Body of pancreas (tissue), 4 donors: ENCODE measurements at regions not wholly inside any gene's neighbourhood (a gene's known extent, or its start where the extent isn't known, plus 50 kb on each side); places are given as distances from the start of the nearest gene placed in this dataset.

ENCODE experiments used
- ATAC-seq: fragments of 150-250 bp; one replicate; pipeline ENCODE4 v1.9.1; 2016
- DNase-seq, 4 donors: peaks; one replicate each; pipeline ENCODE4 v3.0.0-alpha.2; 2019
- H3K27ac ChIP-seq, 4 donors: fragments of 200-600 bp; sonication (generic); 1 replicate in 3 of 4; 2 replicates in 1 of 4; pipeline versions ENCODE4 v1.5.1 to v1.6.1; 2016 to 2019; ENCODE audit warnings: mild to moderate bottlenecking in 1 of 4, mixed read lengths in 1 of 4, moderate library complexity in 1 of 4
- H3K27me3 ChIP-seq, 2 donors: fragments of 200-600 bp; sonication (generic); one replicate each; pipeline ENCODE4 v1.6.0; 2016; ENCODE audit warnings: mild to moderate bottlenecking in 1 of 2
- H3K36me3 ChIP-seq, 2 donors: fragments of 200-600 bp; sonication (generic); replicated peaks in 1 of 2; 2 replicates each; pipeline ENCODE4 v1.5.1; 2016; ENCODE audit warnings: low read depth in 2 of 2; ENCODE audit not compliant: insufficient read depth in 1 of 2
- H3K4me1 ChIP-seq: fragments of 200-600 bp; sonication (generic); one replicate; pipeline ENCODE4 v1.6.0; 2016
- H3K4me3 ChIP-seq, 2 donors: fragments of 200-600 bp; sonication (generic); 1 replicate in 1 of 2; 2 replicates in 1 of 2; pipeline ENCODE4 v1.5.1; 2016 to 2019
- H3K9me3 ChIP-seq, 3 donors: fragments of 200-600 bp; sonication (generic); 1 replicate in 2 of 3; 2 replicates in 1 of 3; pipeline ENCODE4 v1.5.1; 2016
- CTCF ChIP-seq, 7 experiments: fragments of 450-650 bp in 4 of 7; fragments of 200-600 bp in 3 of 7; sonication (generic) in 3 of 7; IDR thresholded peaks; one replicate each; pipeline ENCODE4 v1.5.1; 2016 to 2019; ENCODE audit warnings: antibody characterized with exemption in 7 of 7
- POLR2A ChIP-seq, 3 donors: fragments of 450-650 bp; IDR thresholded peaks; one replicate each; pipeline ENCODE4 v1.6.1; 2016; ENCODE audit warnings: antibody characterized with exemption in 3 of 3, mild to moderate bottlenecking in 2 of 3
- WGBS, 2 donors: methylation state at CpG; one replicate each; pipeline ENCODE4 v1.1.5; 2017; 5-methylcytosine and 5-hydroxymethylcytosine counted together
- intact Hi-C: fragments of 100-400 bp; cut with DNase I; formaldehyde crosslinking; loops from one replicate; pipeline ENCODE4 v1.15.1; 2023

DNA sequence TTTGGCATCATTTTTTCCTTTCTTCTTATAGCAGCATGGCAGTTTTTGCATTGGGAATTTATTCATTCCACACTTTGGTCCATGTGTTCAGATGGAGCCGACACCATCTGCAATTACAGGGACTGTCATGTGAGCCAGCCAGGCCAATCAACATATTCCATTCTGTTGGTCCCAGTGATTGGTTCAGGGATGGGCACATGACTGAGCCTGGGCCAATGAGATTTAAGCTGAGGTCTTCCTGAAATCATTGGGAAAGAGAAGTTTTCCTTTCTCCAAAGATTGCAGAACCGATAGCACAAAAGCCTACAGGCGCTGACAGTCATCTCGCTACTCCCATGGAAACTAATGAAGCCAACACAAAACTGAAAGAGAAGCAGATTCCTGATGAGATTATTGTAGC lies 841.5 kb upstream of the TMEM132C start:
- no peak for ATAC-seq
- H3K4me1 ChIP-seq: no peaks in the 10 kb centered on the region
- 64 to 71% methylated on average over 4 of the region's 4 CpGs for WGBS, 2 donors
- no peaks in the 10 kb centered on the region for H3K27me3 ChIP-seq
- no peak for TF ChIP-seq POLR2A (IDR thresholded peaks at IDR 0.05)
- no peak for TF ChIP-seq CTCF (IDR thresholded peaks at IDR 0.05)
- no peak overlapping the region for H3K27ac ChIP-seq
- H3K36me3 ChIP-seq: no peaks in the 10 kb centered on the region
- no peak for DNase-seq
- no peaks in the 10 kb centered on the region for H3K9me3 ChIP-seq
- no peak overlapping the region for H3K4me3 ChIP-seq
- intact Hi-C loops: no loop called here

DNA sequence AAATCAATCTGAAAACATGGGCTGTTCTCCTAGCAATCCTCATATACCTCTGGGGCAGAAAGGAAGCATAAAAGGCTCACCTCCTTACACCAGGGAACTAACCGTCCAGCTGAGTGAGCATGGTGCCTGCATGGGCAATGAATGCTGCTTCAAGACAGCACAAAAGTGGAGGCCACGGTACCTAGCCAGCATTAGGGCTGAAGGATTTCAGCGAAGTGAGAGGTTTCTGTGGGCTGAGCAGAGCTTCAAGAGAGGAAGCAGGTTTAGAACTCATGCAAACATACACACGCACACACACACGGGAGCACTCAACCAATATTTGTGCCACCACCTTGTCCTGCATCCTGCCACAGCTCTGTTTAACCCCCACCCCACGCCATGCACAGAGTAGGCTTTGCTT lies 838.5 kb upstream of the TMEM132C start:
- WGBS, 2 donors: 58 to 59% methylated on average over 6 of the region's 6 CpGs
- H3K4me3 ChIP-seq: no peak overlapping the region
- no peaks in the 10 kb centered on the region for H3K36me3 ChIP-seq
- no peak for TF ChIP-seq CTCF (IDR thresholded peaks at IDR 0.05)
- no peak for TF ChIP-seq POLR2A (IDR thresholded peaks at IDR 0.05)
- no peak for ATAC-seq
- H3K9me3 ChIP-seq: no peaks in the 10 kb centered on the region
- H3K27me3 ChIP-seq: no peaks in the 10 kb centered on the region
- intact Hi-C loops: no loop called here
- H3K27ac ChIP-seq: no peak overlapping the region
- no peak for DNase-seq
- H3K4me1 ChIP-seq: no peaks in the 10 kb centered on the region

DNA sequence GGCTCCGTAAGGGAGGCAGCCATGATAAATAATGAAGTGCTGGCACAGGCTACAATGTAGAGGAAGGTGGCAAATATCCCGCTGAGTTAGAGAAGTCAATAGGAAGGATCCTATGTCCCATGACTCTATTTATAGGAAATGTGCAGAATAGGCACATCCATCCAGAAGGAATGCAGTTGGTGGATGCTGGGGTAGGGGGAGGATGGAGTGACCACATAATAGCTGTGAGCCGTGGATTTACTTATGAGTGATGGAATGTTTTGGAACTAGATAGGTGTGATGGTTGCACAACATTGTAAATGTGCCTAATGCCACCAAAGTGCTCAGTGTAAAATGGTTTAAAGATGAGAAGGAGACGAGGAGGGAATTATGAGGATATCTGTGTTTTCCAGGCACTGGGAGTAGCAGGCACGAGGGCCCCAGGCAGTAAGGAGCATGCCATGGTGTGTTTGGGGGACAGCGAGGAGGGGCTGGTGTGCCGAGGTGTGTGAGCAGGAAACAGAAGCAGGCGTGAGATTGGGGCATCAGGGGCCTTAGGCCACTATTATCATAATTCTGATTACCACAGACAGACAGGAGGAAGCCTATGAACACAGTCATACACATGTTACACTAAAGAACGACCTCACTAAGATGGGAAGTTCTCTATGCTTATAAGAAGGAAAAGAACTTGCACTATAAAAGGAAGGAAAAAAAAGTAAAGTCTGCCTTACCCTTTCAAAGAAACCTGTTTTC lies 837.3 kb upstream of the TMEM132C start:
- Histone ChIP-seq H3K27me3 (no peaks in the 10 kb centered on the region), H3K36me3 (no peaks in the 10 kb centered on the region), H3K9me3 (no peaks in the 10 kb centered on the region), H3K4me1 (no peaks in the 10 kb centered on the region), H3K4me3 (no peak overlapping the region), H3K27ac (no peak overlapping the region)
- TF ChIP-seq POLR2A (IDR thresholded peaks at IDR 0.05): no peak
- no peak for TF ChIP-seq CTCF (IDR thresholded peaks at IDR 0.05)
- WGBS, 2 donors: 49 to 60% methylated on average over 9 of the region's 9 CpGs
- ATAC-seq (no peak), DNase-seq (no peak)
- intact Hi-C loops: no loop called here

- DNase-seq: no peak
- H3K27ac ChIP-seq: no peak overlapping the region
- WGBS, 2 donors: 52 to 54% methylated on average over 6 to 9 of the region's 9 CpGs
- no peaks in the 10 kb centered on the region for H3K27me3 ChIP-seq
- H3K4me1 ChIP-seq: no peaks in the 10 kb centered on the region
- TF ChIP-seq CTCF (IDR thresholded peaks at IDR 0.05) (no peak), POLR2A (IDR thresholded peaks at IDR 0.05) (no peak)
- H3K9me3 ChIP-seq: no peaks in the 10 kb centered on the region
- no peak for ATAC-seq
- intact Hi-C loops: no loop called here
- no peak overlapping the region for H3K4me3 ChIP-seq
- no peaks in the 10 kb centered on the region for H3K36me3 ChIP-seq
These were observed 836.6 kb upstream of the TMEM132C start for GRCh38 chr12:127430401-127430800.

GRCh38 chr12:127431177-127431576 lies 835.8 kb upstream of the TMEM132C start:
- Histone ChIP-seq H3K36me3 (no peaks in the 10 kb centered on the region), H3K4me1 (no peaks in the 10 kb centered on the region), H3K27ac (no peak overlapping the region), H3K27me3 (no peaks in the 10 kb centered on the region), H3K4me3 (no peak overlapping the region), H3K9me3 (no peaks in the 10 kb centered on the region)
- no peak for DNase-seq
- intact Hi-C loops: no loop called here
- no peak for TF ChIP-seq POLR2A (IDR thresholded peaks at IDR 0.05)
- TF ChIP-seq CTCF (IDR thresholded peaks at IDR 0.05): no peak
- no peak for ATAC-seq
- 72 to 74% methylated on average over 6 of the region's 6 CpGs for WGBS, 2 donors
